CD4-positive, alpha-beta T cell (primary cell): ENCODE measurements at regions not wholly inside any gene's neighbourhood (a gene's known extent, or its start where the extent isn't known, plus 50 kb on each side); places are given as distances from the start of the nearest gene placed in this dataset.

ENCODE experiments used
- ATAC-seq: fragments of 200-7000 bp; cut with Tn5 transposase; one replicate; pipeline ENCODE4 v1.10.0; 2022; ENCODE audit warnings: mild to moderate bottlenecking; ENCODE audit not compliant: poor library complexity
- CTCF ChIA-PET: fragments of 350-600 bp; sonication (Branson Sonifier 250); formaldehyde crosslinking; loops from one replicate; lab custom pipeline; 2021; ENCODE audit warnings: antibody characterized with exemption, inconsistent platforms; lab: Charles Lee
- POLR2A ChIA-PET: fragments of 350-600 bp; sonication (Branson Sonifier 250); formaldehyde crosslinking; loops from one replicate; lab custom pipeline; 2021; ENCODE audit warnings: antibody characterized with exemption, inconsistent platforms; lab: Charles Lee
- DNase-seq, 14 experiments: peaks; one replicate each; pipeline ENCODE4 v3.0.0-alpha.2; 2013 to 2020; ENCODE audit warnings: mixed read lengths in 2 of 14
- H3K27ac ChIP-seq, 2 donors: one replicate each; pipeline versions ENCODE4 v1.5.1 to v1.7.0; 2013; ENCODE audit warnings: low read length in 2 of 2, low read depth in 1 of 2, mild to moderate bottlenecking in 1 of 2
- H3K27me3 ChIP-seq, 2 experiments: 1 replicate in 1 of 2; 2 replicates in 1 of 2; pipeline versions ENCODE4 v1.6.1 to v1.7.0; 2013; ENCODE audit warnings: low read length in 2 of 2, control low read depth in 1 of 2, mild to moderate bottlenecking in 1 of 2, moderate library complexity in 1 of 2; ENCODE audit not compliant: insufficient read depth in 2 of 2, control insufficient read depth in 1 of 2
- H3K36me3 ChIP-seq: one replicate; pipeline ENCODE4 v1.6.1; 2013; ENCODE audit warnings: low read length, control low read depth; ENCODE audit not compliant: insufficient read depth
- H3K4me1 ChIP-seq: one replicate; pipeline ENCODE4 v1.6.1; 2013; ENCODE audit warnings: low read length, control low read depth; ENCODE audit not compliant: insufficient read depth
- H3K4me3 ChIP-seq: one replicate; pipeline ENCODE4 v1.5.1; 2013; ENCODE audit warnings: mild to moderate bottlenecking, low read length, moderate library complexity
- H3K9me3 ChIP-seq, 2 experiments: 1 replicate in 1 of 2; 2 replicates in 1 of 2; pipeline versions ENCODE4 v1.6.1 to v1.7.0; 2013; ENCODE audit warnings: low read length in 2 of 2, mild to moderate bottlenecking in 2 of 2, control low read depth in 1 of 2, moderate library complexity in 1 of 2; ENCODE audit not compliant: control insufficient read depth in 1 of 2, insufficient read depth in 1 of 2
- H3K27ac Mint-ChIP-seq: one replicate; pipeline ENCODE4 v1.8.0; 2020; ENCODE audit warnings: mixed read lengths
- H3K27me3 Mint-ChIP-seq: one replicate; pipeline ENCODE4 v1.8.0; 2021; ENCODE audit warnings: mixed read lengths
- H3K36me3 Mint-ChIP-seq: one replicate; pipeline ENCODE4 v1.8.0; 2021; ENCODE audit warnings: low read depth, mixed read lengths
- H3K4me1 Mint-ChIP-seq: one replicate; pipeline ENCODE4 v1.8.0; 2021; ENCODE audit warnings: low read depth, mixed read lengths
- H3K4me3 Mint-ChIP-seq: one replicate; pipeline ENCODE4 v1.8.0; 2020; ENCODE audit warnings: mild to moderate bottlenecking, mixed read lengths
- H3K9me3 Mint-ChIP-seq: one replicate; pipeline ENCODE4 v1.8.0; 2020; ENCODE audit warnings: mixed read lengths
- intact Hi-C, 2 experiments: fragments of 100-400 bp; cut with DNase I in 1 of 2; cut with micrococcal nuclease in 1 of 2; formaldehyde crosslinking; loops; one replicate each; pipeline versions ENCODE4 v1.15.1 to v1.9.0; 2023 to 2025; cut with DNase I, micrococcal nuclease
- TF ChIP-seq, protein P1 (sequence below): fragments of 200-600 bp; IDR thresholded peaks from one replicate; pipeline ENCODE4 v1.8.0; 2022; ENCODE audit warnings: antibody characterized with exemption, mild to moderate bottlenecking

- H3K9me3 ChIP-seq, result no peaks in the 10 kb centered on the region
- ChIA-PET POLR2A (no interaction called here), CTCF (no interaction called here)
- ATAC-seq (no peak), DNase-seq (no peak)
- intact Hi-C loops, result no loop called here
- no peaks in the 10 kb centered on the region for H3K36me3 ChIP-seq
- Mint-ChIP-seq H3K27me3 (no peaks in the 10 kb centered on the region), H3K9me3 (no peaks in the 10 kb centered on the region), H3K4me3 (no peak overlapping the region), H3K27ac (no peak overlapping the region), H3K4me1 (no peaks in the 10 kb centered on the region), H3K36me3 (no peaks in the 10 kb centered on the region)
- no peaks in the 10 kb centered on the region for H3K4me1 ChIP-seq
- H3K4me3 ChIP-seq, result no peak overlapping the region
- H3K27me3 ChIP-seq, result no peaks in the 10 kb centered on the region
- TF ChIP-seq, protein P1, sequence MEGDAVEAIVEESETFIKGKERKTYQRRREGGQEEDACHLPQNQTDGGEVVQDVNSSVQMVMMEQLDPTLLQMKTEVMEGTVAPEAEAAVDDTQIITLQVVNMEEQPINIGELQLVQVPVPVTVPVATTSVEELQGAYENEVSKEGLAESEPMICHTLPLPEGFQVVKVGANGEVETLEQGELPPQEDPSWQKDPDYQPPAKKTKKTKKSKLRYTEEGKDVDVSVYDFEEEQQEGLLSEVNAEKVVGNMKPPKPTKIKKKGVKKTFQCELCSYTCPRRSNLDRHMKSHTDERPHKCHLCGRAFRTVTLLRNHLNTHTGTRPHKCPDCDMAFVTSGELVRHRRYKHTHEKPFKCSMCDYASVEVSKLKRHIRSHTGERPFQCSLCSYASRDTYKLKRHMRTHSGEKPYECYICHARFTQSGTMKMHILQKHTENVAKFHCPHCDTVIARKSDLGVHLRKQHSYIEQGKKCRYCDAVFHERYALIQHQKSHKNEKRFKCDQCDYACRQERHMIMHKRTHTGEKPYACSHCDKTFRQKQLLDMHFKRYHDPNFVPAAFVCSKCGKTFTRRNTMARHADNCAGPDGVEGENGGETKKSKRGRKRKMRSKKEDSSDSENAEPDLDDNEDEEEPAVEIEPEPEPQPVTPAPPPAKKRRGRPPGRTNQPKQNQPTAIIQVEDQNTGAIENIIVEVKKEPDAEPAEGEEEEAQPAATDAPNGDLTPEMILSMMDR, result no peak
- no peak overlapping the region for H3K27ac ChIP-seq
These were observed 1531.6 kb downstream of the KCNT2 start for GRCh38 chr1:195076682-195077081.

DNA sequence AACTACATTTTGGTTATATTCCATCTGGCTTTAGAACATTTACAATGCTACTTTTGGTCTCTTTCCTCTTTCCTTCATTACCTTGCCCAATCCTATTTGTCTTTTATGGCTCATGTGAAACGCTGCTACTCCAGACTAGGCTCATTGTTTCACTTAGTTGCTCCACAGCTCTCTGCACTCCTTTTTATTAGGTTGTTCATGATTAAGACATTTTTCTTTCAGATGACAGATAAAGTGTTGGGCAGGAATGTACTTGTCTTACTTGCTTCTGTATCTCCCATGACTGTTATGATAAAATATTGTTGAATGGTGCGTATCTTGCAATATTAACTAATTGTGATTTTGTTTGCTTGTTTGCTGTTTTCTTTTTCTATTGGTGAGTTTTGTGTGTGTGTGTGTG, 1532.3 kb downstream of the KCNT2 start:
- Histone ChIP-seq H3K4me3 (no peak overlapping the region), H3K27me3 (no peaks in the 10 kb centered on the region), H3K36me3 (no peaks in the 10 kb centered on the region), H3K9me3 (no peaks in the 10 kb centered on the region), H3K27ac (no peak overlapping the region), H3K4me1 (no peaks in the 10 kb centered on the region)
- intact Hi-C loops, result no loop called here
- DNase-seq, result no peak
- Mint-ChIP-seq H3K27me3 (no peaks in the 10 kb centered on the region), H3K4me1 (no peaks in the 10 kb centered on the region), H3K4me3 (no peak overlapping the region), H3K36me3 (no peaks in the 10 kb centered on the region), H3K9me3 (no peaks in the 10 kb centered on the region), H3K27ac (no peak overlapping the region)
- TF ChIP-seq, protein P1, result no peak
- ChIA-PET POLR2A (no interaction called here), CTCF (no interaction called here)
- ATAC-seq, result no peak

- Mint-ChIP-seq H3K27me3 (no peaks in the 10 kb centered on the region), H3K36me3 (no peaks in the 10 kb centered on the region), H3K4me3 (no peak overlapping the region), H3K4me1 (no peaks in the 10 kb centered on the region), H3K27ac (no peak overlapping the region), H3K9me3 (no peaks in the 10 kb centered on the region)
- H3K27me3 ChIP-seq, result no peaks in the 10 kb centered on the region
- H3K36me3 ChIP-seq, result no peaks in the 10 kb centered on the region
- no peak overlapping the region for H3K27ac ChIP-seq
- H3K4me1 ChIP-seq, result no peaks in the 10 kb centered on the region
- no peak overlapping the region for H3K4me3 ChIP-seq
- ATAC-seq, result no peak
- H3K9me3 ChIP-seq, result no peaks in the 10 kb centered on the region
- intact Hi-C loops, result no loop called here
- POLR2A ChIA-PET, result no interaction called here
- TF ChIP-seq, protein P1, result no peak
- CTCF ChIA-PET, result no interaction called here
- no peak for DNase-seq
These were observed 1536.8 kb downstream of the KCNT2 start for GRCh38 chr1:195071461-195071860.
